Cardiac fibroblast (primary cell): ENCODE measurements at regions not wholly inside any gene's neighbourhood (a gene's known extent, or its start where the extent isn't known, plus 50 kb on each side); places are given as distances from the start of the nearest gene placed in this dataset.
"Not testable (repeated sequence)": the region's sequence is repeated elsewhere in the genome, so short reads cannot be mapped to it uniquely, and the experiment has no call there.

ENCODE experiments used
- DNase-seq, 2 donors: peaks; one replicate each; pipeline versions ENCODE4 v3.0.0 to v3.0.0-alpha.2; 2010; ENCODE audit warnings: low read depth in 2 of 2
- H3K4me3 ChIP-seq, 2 donors: replicated peaks in 1 of 2; 1 replicate in 1 of 2; 2 replicates in 1 of 2; pipeline ENCODE4 v1.5.1; 2011; ENCODE audit warnings: low read depth in 2 of 2, low read length in 2 of 2, mild to moderate bottlenecking in 2 of 2, moderate library complexity in 1 of 2
- TF ChIP-seq, protein P1 (sequence below): IDR thresholded peaks from one replicate; pipeline ENCODE4 v1.5.1; 2011; ENCODE audit warnings: low read depth, mild to moderate bottlenecking, low read length, inconsistent platforms

DNA sequence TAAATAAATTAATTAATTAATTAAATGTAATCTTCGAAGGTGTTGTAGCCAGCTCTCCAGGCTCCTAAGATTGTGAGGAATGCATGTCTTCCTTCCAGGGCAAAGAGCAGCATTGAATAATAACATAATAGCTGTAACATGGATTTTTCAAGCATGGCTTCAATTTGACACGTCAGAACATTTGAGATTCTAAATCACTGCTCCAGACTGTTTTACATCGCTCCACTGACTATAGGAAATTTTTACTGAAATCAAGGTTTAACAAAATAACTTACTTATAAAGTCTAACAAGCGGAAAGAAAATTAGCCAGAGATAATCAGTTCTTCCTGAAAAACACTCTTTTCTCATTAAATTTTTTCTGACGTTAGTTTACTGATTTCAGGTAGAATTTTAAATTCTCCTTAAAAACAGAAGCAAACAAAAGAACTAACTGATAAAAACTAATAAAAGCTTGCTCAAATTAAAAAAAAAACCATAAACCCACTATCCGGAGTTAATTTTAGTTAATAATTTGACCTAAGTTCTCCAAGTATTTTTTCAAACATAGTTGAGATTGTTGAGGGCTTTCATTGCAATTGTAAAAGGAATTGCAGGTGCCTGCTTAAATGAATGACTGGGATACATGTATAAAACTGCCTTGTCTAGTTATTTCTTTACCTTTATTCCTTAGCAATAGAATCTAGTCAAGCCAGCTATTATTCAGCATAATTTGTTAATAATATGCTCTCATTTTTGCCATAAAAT, 51.2 kb upstream of the SGCE start:
- no peak overlapping the region for H3K4me3 ChIP-seq
- no peak for DNase-seq
- TF ChIP-seq, protein P1, sequence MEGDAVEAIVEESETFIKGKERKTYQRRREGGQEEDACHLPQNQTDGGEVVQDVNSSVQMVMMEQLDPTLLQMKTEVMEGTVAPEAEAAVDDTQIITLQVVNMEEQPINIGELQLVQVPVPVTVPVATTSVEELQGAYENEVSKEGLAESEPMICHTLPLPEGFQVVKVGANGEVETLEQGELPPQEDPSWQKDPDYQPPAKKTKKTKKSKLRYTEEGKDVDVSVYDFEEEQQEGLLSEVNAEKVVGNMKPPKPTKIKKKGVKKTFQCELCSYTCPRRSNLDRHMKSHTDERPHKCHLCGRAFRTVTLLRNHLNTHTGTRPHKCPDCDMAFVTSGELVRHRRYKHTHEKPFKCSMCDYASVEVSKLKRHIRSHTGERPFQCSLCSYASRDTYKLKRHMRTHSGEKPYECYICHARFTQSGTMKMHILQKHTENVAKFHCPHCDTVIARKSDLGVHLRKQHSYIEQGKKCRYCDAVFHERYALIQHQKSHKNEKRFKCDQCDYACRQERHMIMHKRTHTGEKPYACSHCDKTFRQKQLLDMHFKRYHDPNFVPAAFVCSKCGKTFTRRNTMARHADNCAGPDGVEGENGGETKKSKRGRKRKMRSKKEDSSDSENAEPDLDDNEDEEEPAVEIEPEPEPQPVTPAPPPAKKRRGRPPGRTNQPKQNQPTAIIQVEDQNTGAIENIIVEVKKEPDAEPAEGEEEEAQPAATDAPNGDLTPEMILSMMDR: no peak

DNA sequence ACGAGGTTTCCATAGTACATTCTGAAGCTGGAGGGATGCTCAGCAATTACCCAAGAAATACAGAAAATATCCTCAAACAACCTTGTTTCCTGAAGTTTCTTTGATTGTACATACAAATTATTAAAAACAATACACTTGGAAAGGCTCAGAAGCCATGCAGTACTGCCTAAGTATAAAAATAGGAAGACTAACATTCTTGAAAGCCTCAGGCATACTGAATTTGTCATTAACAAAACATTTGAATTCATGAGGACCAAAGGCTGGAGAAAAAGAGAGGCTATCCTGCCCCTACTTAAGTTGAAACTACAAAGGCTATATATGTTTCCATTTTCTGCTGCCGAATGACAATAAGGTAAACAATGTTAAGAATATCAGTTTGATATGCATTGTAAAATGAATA, 54.3 kb upstream of the SGCE start:
- DNase-seq: peak in 1 of 2 donors; percentile 50
- TF ChIP-seq, protein P1: no peak

DNA sequence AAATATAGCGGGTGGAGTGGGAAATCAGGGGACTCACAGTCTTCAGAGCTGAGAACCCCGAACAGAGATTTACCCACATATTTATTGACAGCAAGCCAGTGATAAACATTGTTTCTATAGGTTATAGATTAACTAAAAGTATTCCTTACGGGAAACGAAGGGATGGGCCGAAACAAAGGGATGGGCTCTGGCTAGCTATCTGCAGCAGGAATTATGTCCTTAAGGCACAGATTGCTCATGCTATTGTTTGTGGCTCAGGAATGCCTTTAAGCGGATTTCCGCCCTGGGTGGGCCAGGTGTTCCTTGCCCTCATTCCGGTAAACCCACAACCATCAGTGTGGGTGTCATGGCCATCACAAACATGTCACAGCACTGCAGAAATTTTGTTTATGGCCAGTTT, 66.4 kb upstream of the SGCE start:
- not testable (repeated sequence) for DNase-seq

More for the DNA sequence above, 54.3 kb upstream of the SGCE start:
- H3K4me3 ChIP-seq: no peak overlapping the region

DNA sequence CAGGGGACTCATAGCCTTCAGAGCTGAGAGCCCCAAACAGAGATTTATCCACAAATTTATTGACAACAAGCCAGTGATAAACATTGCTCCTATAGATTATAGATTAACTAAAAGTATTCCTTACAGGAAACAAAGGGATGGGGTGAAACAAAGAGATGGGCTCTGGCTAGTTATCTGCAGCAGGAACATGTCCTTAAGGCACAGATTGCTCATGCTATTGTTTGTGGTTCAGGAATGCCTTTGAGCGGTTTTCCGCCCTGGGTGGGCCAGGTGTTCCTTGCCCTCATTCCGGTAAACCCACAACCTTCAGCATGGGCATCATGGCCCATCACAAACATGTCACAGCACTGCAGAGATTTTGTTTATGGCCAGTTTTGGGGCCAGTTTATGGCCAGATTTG, 73.0 kb upstream of the SGCE start:
- not testable (repeated sequence) for DNase-seq, H3K4me3 ChIP-seq

More for the DNA sequence above, 66.4 kb upstream of the SGCE start:
- not testable (repeated sequence) for H3K4me3 ChIP-seq

DNA sequence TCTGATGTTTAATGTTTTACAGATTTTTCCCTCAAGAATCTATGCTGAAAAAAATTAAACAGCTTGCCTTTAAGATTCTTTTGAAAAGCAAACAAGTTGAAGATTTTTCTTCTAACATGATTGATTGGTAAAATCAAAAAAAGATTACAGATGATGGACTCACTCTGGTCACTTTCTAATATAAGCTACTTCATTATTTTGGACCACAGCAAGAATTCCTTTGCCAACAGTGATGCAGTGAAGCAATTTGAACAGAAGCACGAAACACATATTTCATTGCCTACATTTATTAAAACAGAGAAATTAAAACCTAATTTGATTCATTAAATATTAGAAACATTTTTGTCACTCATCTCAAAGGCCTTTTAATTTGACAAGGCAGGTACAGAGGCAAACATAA, 82.1 kb upstream of the SGCE start:
- TF ChIP-seq, protein P1: no peak
- DNase-seq: no peak
- H3K4me3 ChIP-seq: no peak overlapping the region

DNA sequence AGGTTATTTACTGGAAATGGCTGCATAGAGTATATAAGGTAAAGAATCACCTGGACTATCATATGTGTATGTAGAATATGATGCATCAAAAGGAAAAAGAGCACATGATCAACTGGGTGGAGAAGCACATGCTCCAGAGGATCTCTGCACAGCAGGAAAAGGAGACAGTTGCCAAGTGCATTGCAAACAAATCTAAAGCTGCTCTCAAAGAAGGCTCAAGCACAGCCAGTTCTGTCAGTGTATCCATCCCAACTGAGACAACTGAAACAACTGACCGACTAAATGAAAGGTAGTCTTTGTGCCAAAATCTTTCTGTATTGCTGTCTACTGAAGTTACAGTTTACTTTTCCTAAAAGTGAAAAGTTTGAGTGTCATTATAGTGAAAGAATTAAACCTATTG, 83.2 kb upstream of the SGCE start:
- DNase-seq: peak in 1 of 2 donors; percentile 4
- TF ChIP-seq, protein P1: no peak
- no peak overlapping the region for H3K4me3 ChIP-seq

DNA sequence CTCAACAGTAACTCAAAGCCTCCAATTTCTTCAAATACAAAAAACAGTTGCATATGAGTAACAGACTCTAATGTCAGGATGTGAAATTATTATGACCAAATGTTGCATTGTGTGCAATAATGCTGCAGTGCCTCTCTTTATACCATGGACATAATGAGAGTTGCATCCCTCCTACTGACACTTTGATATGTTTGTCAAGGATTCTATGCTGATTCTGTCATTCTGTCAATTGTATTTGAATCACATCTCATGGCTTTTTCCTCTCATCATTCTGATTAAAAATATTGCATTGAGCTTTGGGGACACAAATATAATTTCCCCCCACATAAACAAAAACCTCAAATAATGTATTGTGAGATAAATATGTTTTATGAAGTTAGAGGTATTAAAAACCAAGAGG, 84.6 kb upstream of the SGCE start:
- TF ChIP-seq, protein P1: no peak
- H3K4me3 ChIP-seq: no peak overlapping the region

DNA sequence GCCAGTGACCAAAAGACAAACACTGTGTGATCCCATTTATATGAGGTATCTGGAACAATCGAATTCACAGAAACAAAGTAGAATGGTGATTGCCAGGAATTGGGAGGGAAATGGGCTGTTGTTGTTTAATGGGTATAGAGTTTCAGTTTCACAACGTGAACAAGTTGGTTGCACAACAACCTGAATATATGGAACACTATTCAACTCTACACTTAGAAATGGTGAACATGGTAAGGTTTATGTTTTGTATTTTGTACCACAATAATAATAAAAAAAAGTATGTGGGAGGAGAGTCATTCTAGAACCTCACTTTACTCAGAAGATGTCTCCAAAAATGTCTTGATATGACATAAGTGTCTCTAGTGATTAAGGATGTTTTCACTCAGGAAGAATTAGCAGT, 85.2 kb upstream of the SGCE start:
- TF ChIP-seq, protein P1: no peak
- peak in 1 of 2 donors; percentile 8 for DNase-seq
- H3K4me3 ChIP-seq: no peak overlapping the region

More for the DNA sequence above, 84.6 kb upstream of the SGCE start:
- no peak for DNase-seq
